GM18508 (cell line): ENCODE measurements at regions not wholly inside any gene's neighbourhood (a gene's known extent, or its start where the extent isn't known, plus 50 kb on each side); places are given as distances from the start of the nearest gene placed in this dataset.

ENCODE experiments used
- ATAC-seq: cut with Tn5 transposase; IDR thresholded peaks from one replicate; pipeline ENCODE4 v1.9.1; 2021; ENCODE audit warnings: moderate number of reproducible peaks; ENCODE audit not compliant: insufficient read depth, unreplicated experiment

GRCh38 chr4:23558101-23558500 lies 331.7 kb downstream of the PPARGC1A start:
- no peak for ATAC-seq

GRCh38 chr4:23547601-23548000 lies 342.2 kb downstream of the PPARGC1A start:
- ATAC-seq = no peak

DNA sequence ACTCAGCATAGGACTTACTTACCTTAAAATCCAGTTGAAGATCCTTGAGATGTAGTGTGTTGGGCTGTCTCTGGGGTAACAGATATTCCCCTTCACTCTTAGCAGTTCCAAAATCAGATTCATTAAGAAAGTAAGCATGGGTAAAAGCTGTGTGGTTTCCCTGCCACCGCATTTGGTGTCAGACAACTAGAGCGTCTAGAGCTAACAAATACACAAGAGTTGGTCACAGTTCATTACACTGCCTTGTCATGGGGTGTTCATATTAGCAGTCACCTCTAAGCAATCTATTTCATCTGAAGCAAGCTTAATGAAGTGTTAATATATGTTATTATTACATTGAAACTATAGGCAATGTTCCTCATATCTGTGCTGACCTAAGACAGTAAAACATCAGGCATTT lies 342.8 kb downstream of the PPARGC1A start:
- ATAC-seq = no peak

DNA sequence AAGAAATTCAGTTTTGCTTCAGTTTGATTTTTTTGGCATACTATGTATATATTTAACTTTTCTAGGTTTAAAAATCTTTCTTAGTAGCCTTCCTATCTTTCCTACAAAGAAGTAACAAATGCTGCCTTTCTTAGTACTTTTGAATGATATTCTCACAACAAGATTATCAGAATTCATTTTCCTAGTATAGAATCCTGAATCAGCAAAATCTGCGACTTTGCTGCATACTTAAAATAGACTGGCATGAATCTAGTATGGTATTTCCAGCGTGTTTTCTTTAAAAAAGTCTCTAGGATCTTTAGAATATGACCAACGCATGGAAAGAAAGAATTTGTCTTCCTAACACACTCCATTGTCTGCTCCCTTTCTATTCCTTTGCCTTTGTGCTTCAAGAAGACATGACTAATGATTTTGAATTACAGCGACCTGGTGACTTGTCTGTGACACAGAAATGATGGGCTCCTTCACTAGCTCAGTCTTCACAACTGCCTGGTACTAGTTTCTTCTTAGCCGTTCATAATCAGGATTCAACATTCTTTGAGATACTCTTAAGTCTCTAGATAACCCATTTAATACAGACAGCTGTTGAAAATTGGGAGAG lies 349.8 kb downstream of the PPARGC1A start:
- no peak for ATAC-seq

DNA sequence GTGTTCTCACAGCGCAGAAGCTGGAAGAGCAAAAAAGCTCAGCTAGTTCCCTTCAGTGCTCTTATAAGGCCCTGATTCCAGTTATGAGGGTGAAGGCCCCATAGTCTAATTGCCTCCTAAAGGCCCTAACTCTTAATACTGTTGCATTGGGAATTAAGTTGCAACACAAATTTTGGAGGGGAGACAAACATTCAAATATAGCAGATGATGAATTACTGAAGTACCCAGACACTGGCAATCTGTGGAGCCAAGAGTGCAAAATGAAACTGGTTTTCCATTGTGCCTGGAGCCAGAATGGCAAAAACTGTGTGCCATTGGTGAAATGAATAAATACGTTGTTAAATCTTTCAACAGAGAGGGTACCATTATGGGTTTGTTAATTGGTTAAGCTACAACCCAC lies 356.0 kb downstream of the PPARGC1A start:
- no peak for ATAC-seq

DNA sequence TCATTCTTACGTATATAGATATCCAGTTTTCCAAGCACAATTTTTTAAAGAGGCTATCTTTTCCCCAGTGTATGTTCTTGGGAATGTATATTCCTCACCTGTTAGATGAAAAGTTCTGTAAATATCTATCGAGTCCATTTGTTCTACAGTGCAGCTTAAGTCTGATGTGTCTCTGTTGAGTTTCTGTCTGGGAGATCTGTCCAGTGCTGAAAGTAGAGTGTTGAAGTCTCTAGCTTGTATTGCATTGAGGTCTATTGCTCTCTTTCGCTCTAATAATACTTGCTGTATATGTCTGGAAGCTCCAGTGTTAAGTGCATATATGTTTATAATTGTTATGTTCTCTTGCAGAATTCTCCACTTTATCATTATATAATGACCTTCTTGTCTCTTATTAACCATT lies 373.1 kb downstream of the PPARGC1A start:
- ATAC-seq = no peak

GRCh38 chr4:23504083-23504482 lies 385.8 kb downstream of the PPARGC1A start:
- ATAC-seq = no peak

GRCh38 chr4:23500894-23501449 lies 388.9 kb downstream of the PPARGC1A start:
- ATAC-seq = no peak

GRCh38 chr4:23485801-23486200 lies 404.0 kb downstream of the PPARGC1A start:
- ATAC-seq = no peak

GRCh38 chr4:23484689-23485088 lies 405.2 kb downstream of the PPARGC1A start:
- ATAC-seq = no peak

GRCh38 chr4:23483320-23483960 lies 406.4 kb downstream of the PPARGC1A start:
- no peak for ATAC-seq

GRCh38 chr4:23481566-23481965 lies 408.3 kb downstream of the PPARGC1A start:
- ATAC-seq = no peak

DNA sequence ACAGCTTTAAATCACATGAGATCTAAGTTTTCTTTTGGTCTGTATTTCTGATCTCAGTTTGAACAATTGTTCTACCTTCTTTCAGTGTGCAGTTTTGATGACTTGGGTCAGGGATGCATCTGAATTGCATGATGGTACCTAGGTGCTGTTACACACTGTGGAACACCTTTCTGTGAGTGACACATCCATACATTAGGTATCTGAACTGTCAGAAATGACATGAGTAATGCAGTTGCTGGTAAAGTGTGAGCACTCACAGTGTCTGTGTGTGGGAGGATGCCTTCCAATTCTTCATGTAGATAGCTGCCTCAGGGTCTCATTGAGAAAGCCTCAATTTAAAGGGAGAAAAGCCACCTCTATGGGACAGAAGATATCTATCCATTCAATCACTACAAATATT lies 411.9 kb downstream of the PPARGC1A start:
- ATAC-seq = no peak

DNA sequence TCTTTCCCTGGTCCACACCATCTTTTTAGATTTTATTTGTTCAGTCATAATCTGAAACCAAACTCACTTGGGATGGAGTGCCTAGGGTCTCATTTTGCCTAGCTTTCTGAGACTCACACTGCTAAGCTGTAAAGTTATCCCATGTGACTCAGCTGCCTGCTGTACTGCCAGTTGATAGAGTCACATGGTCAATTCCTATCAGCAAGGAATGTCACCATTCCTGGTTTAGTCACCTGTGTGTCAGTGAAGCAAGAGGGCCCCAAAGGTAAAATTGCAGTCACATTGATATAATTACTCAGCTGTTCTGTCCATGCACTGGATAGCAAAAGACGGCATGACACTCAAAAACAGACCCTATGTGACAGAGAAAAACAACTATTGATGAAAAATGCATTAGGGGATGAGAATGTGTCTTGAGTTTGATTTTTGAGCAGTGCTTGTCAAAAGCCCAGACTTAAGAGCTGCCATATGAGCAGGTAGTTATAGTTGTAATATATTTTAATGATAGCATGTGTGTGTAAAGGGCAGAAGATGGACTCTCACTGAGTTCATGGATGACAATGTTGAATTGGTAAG lies 413.2 kb downstream of the PPARGC1A start:
- ATAC-seq = no peak

DNA sequence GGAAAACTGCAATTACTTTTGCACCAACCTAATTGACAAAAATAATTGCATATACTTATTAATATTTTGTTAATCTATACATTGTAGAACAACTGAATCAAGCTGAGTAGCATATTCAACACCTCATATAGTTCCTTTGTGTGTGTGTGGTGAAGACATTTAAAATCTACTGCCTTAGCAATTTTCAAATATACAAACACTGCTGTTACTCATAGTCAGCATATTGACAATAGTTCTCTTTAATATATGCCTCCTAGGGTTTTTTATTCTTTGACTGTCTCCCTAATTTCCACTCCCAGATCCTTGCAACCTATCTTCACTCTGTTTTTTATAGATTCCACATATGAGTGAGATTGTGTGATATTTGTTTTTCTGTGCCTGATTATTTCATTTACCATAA lies 426.8 kb downstream of the PPARGC1A start:
- no peak for ATAC-seq

GRCh38 chr4:23458054-23458453 lies 431.8 kb downstream of the PPARGC1A start:
- no peak for ATAC-seq

GRCh38 chr4:23456864-23457263 lies 433.0 kb downstream of the PPARGC1A start:
- no peak for ATAC-seq

GRCh38 chr4:23455456-23456158 lies 434.2 kb downstream of the PPARGC1A start:
- no peak for ATAC-seq

- no peak for ATAC-seq
Measured at GRCh38 chr4:23441530-23442069, 448.2 kb downstream of the PPARGC1A start.

GRCh38 chr4:23438764-23439163 lies 451.1 kb downstream of the PPARGC1A start:
- ATAC-seq = no peak

- no peak for ATAC-seq
Measured at GRCh38 chr4:23429497-23429896, 460.4 kb downstream of the PPARGC1A start.
